Neural cell (in vitro differentiated cells): ENCODE measurements at regions not wholly inside any gene's neighbourhood (a gene's known extent, or its start where the extent isn't known, plus 50 kb on each side); places are given as distances from the start of the nearest gene placed in this dataset.

Source experiments
- H2AFZ ChIP-seq: fragments of 200-600, 300-800 bp; sonication (generic), shearing (Covaris generic); 2 replicates; pipeline ENCODE4 v1.6.0; 2014; ENCODE audit warnings: low read depth, mild to moderate bottlenecking, antibody characterized with exemption, low read length, moderate library complexity
- H3F3A ChIP-seq: fragments of 200-600 bp; shearing (Covaris generic); 2 replicates; pipeline ENCODE4 v1.6.1; 2016; ENCODE audit warnings: mild to moderate bottlenecking, moderate library complexity, mixed read lengths, antibody characterized with exemption, low read length; ENCODE audit not compliant: insufficient read depth, poor library complexity, severe bottlenecking
- H3K27ac ChIP-seq: fragments of 200-600, 300-800 bp; sonication (generic), shearing (Covaris generic); 2 replicates; pipeline ENCODE4 v1.5.1; 2014; ENCODE audit warnings: mild to moderate bottlenecking, low read length, moderate library complexity
- H3K27me3 ChIP-seq: fragments of 300-800, 200-600 bp; sonication (generic), shearing (Covaris generic); 2 replicates; pipeline ENCODE4 v1.6.0; 2014; ENCODE audit warnings: mild to moderate bottlenecking, low read depth, low read length, moderate library complexity; ENCODE audit not compliant: insufficient read depth
- H3K36me3 ChIP-seq: fragments of 300-800, 200-600 bp; sonication (generic), shearing (Covaris generic); 2 replicates; pipeline ENCODE4 v1.5.1; 2014; ENCODE audit warnings: mild to moderate bottlenecking, antibody characterized with exemption, low read length, moderate library complexity; ENCODE audit not compliant: insufficient read depth
- H3K4me2 ChIP-seq: fragments of 300-800, 200-600 bp; sonication (generic), shearing (Covaris generic); 2 replicates; pipeline ENCODE4 v1.6.0; 2014; ENCODE audit warnings: mild to moderate bottlenecking, low read length
- H3K4me3 ChIP-seq: fragments of 300-800, 200-600 bp; sonication (generic), shearing (Covaris generic); 2 replicates; pipeline ENCODE4 v1.5.1; 2014; ENCODE audit warnings: mild to moderate bottlenecking, low read length, moderate library complexity
- H3K79me2 ChIP-seq: fragments of 200-600 bp; shearing (Covaris generic); replicated peaks from 2 replicates; pipeline ENCODE4 v1.6.0; 2014; ENCODE audit warnings: mild to moderate bottlenecking, low read length, moderate library complexity; ENCODE audit not compliant: insufficient read depth
- H3K9ac ChIP-seq: fragments of 300-800, 200-600 bp; sonication (generic), shearing (Covaris generic); 2 replicates; pipeline ENCODE4 v1.6.1; 2016; ENCODE audit warnings: mild to moderate bottlenecking, low read length, mixed read lengths
- H3K9me2 ChIP-seq: fragments of 200-600 bp; shearing (Covaris generic); 2 replicates; pipeline ENCODE4 v1.6.1; 2016; ENCODE audit warnings: mild to moderate bottlenecking, low read length, mixed read lengths; ENCODE audit not compliant: insufficient read depth
- H3K9me3 ChIP-seq: fragments of 200-600, 300-800 bp; sonication (generic), shearing (Covaris generic); 2 replicates; pipeline ENCODE4 v1.6.1; 2016; ENCODE audit warnings: mild to moderate bottlenecking, mixed run types, low read length, moderate library complexity, mixed read lengths
- H4K20me1 ChIP-seq: fragments of 200-600 bp; shearing (Covaris generic); 2 replicates; pipeline ENCODE4 v1.6.1; 2016; ENCODE audit warnings: mild to moderate bottlenecking, mixed run types; ENCODE audit not compliant: insufficient read depth
- EZH2 ChIP-seq: fragments of 200-600, 300-800 bp; shearing (Covaris generic), sonication (generic); IDR thresholded peaks from 2 replicates; pipeline ENCODE4 v1.6.1; 2014; ENCODE audit warnings: antibody characterized with exemption, low read length, borderline replicate concordance, mild to moderate bottlenecking; ENCODE audit not compliant: insufficient read depth, poor library complexity, severe bottlenecking
- MXI1 ChIP-seq: fragments of 450-650 bp; conservative IDR thresholded peaks from 2 replicates; pipeline ENCODE4 v1.6.1; 2014; ENCODE audit warnings: antibody characterized with exemption, mild to moderate bottlenecking; ENCODE audit not compliant: poor library complexity, severe bottlenecking
- POLR2AphosphoS5 ChIP-seq: IDR thresholded peaks from 2 replicates; pipeline ENCODE4 v1.6.1; 2012
- TAF1 ChIP-seq: IDR thresholded peaks from 2 replicates; pipeline ENCODE4 v1.6.1; 2012; ENCODE audit warnings: low read depth
- TF ChIP-seq, protein P1 (sequence below): IDR thresholded peaks from 2 replicates; pipeline ENCODE4 v1.6.1; 2012; ENCODE audit warnings: borderline replicate concordance
- TF ChIP-seq, protein P2 (sequence below): fragments of 450-650 bp; IDR thresholded peaks from 2 replicates; pipeline ENCODE4 v1.5.1; 2014; ENCODE audit warnings: antibody characterized with exemption, mild to moderate bottlenecking, moderate library complexity; ENCODE audit not compliant: poor library complexity, severe bottlenecking

DNA sequence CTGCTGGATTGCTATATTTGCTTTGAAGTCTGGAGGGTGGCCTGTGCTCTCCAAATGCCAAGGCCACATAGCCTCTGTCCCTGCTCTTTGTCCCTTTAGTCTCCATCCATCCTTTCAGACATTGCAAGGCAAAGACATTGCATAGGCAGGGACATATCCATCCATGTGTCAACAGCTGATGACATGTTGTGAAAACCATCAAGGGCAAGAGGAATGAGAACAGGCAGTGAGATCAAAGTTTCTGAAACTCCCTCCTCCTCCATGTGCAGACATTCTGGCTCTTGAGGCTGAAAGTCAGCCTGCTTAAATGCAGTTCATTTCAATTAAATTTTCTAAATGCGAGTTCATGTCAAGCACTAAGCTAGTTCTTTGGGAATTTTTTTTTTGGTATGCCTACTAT is 135.2 kb upstream of the CTNNB1 start:
- Histone ChIP-seq H2AFZ (no peak overlapping the region), H3K4me2 (no peak overlapping the region), H3K4me3 (no peak overlapping the region), H3K9ac (no peak overlapping the region), H3K9me3 (no peaks in the 10 kb centered on the region), H3K27ac (no peak overlapping the region), H3K79me2 (no peaks in the 10 kb centered on the region), H4K20me1 (no peaks in the 10 kb centered on the region), H3K9me2 (no peaks in the 10 kb centered on the region), H3K36me3 (no peaks in the 10 kb centered on the region), H3K27me3 (no peaks in the 10 kb centered on the region), H3F3A (no peaks in the 10 kb centered on the region)
- TF ChIP-seq POLR2AphosphoS5 (no peak), MXI1 (no peak)
- TF ChIP-seq, protein P1, sequence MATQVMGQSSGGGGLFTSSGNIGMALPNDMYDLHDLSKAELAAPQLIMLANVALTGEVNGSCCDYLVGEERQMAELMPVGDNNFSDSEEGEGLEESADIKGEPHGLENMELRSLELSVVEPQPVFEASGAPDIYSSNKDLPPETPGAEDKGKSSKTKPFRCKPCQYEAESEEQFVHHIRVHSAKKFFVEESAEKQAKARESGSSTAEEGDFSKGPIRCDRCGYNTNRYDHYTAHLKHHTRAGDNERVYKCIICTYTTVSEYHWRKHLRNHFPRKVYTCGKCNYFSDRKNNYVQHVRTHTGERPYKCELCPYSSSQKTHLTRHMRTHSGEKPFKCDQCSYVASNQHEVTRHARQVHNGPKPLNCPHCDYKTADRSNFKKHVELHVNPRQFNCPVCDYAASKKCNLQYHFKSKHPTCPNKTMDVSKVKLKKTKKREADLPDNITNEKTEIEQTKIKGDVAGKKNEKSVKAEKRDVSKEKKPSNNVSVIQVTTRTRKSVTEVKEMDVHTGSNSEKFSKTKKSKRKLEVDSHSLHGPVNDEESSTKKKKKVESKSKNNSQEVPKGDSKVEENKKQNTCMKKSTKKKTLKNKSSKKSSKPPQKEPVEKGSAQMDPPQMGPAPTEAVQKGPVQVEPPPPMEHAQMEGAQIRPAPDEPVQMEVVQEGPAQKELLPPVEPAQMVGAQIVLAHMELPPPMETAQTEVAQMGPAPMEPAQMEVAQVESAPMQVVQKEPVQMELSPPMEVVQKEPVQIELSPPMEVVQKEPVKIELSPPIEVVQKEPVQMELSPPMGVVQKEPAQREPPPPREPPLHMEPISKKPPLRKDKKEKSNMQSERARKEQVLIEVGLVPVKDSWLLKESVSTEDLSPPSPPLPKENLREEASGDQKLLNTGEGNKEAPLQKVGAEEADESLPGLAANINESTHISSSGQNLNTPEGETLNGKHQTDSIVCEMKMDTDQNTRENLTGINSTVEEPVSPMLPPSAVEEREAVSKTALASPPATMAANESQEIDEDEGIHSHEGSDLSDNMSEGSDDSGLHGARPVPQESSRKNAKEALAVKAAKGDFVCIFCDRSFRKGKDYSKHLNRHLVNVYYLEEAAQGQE, result no peak

DNA sequence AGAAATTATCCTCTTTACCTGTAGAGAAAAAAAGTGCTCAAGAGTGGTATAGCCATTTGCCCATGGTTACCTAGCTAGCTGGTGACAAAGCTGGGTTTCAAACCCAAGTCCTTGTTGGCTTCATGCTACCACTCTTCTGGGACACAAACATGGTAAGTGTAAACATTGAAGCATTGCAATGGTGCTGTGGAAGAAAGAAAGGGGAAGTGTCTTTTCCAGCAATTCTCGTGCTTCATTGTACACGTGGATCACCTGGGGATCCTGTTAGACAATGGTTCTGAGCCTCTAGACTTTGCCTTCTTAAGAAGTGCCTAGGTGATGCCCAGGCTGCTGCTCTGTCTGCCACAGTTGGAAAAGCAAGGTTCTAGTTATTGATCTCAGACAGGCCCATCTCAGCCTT is 134.8 kb upstream of the CTNNB1 start:
- H4K20me1 ChIP-seq, result no peaks in the 10 kb centered on the region
- no peaks in the 10 kb centered on the region for H3K9me3 ChIP-seq
- H3F3A ChIP-seq, result no peaks in the 10 kb centered on the region
- no peaks in the 10 kb centered on the region for H3K79me2 ChIP-seq
- no peak overlapping the region for H2AFZ ChIP-seq
- H3K9me2 ChIP-seq, result no peaks in the 10 kb centered on the region
- H3K36me3 ChIP-seq, result no peaks in the 10 kb centered on the region
- no peak overlapping the region for H3K27ac ChIP-seq
- H3K4me2 ChIP-seq, result no peak overlapping the region
- H3K9ac ChIP-seq, result no peak overlapping the region
- no peaks in the 10 kb centered on the region for H3K27me3 ChIP-seq
- TF ChIP-seq TAF1 (no peak), EZH2 (no peak)
- TF ChIP-seq, protein P1, result no peak
- TF ChIP-seq, protein P2, sequence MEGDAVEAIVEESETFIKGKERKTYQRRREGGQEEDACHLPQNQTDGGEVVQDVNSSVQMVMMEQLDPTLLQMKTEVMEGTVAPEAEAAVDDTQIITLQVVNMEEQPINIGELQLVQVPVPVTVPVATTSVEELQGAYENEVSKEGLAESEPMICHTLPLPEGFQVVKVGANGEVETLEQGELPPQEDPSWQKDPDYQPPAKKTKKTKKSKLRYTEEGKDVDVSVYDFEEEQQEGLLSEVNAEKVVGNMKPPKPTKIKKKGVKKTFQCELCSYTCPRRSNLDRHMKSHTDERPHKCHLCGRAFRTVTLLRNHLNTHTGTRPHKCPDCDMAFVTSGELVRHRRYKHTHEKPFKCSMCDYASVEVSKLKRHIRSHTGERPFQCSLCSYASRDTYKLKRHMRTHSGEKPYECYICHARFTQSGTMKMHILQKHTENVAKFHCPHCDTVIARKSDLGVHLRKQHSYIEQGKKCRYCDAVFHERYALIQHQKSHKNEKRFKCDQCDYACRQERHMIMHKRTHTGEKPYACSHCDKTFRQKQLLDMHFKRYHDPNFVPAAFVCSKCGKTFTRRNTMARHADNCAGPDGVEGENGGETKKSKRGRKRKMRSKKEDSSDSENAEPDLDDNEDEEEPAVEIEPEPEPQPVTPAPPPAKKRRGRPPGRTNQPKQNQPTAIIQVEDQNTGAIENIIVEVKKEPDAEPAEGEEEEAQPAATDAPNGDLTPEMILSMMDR, result no peak
- no peak overlapping the region for H3K4me3 ChIP-seq
